ENCODE measurements at regions not wholly inside any gene's neighbourhood (a gene's known extent, or its start where the extent isn't known, plus 50 kb on each side); places are given as distances from the start of the nearest gene placed in this dataset.

DNA sequence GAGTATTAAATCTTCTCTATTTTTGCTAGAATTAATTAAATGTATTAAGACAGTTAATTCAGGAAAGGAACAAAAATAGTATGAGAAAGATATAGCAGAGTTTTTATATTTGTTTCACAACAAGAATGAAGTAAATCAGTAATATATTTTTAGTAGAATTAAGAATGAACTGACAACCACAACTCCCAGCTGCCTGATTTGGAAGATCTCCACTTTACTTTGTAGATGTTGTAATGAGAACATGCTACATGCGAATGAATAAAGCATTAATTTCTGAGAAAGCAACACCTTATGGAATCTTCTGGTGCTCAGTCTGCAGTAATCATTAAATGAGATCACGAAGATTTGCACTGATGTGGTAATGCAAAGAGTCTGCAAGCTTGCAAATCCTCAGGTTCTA is 695.6 kb upstream of the PCDH7 start:
- no peak for TF ChIP-seq CTCF (CRISPR knock-in tag; IDR thresholded peaks at IDR 0.05)
- TF ChIP-seq, protein P1, sequence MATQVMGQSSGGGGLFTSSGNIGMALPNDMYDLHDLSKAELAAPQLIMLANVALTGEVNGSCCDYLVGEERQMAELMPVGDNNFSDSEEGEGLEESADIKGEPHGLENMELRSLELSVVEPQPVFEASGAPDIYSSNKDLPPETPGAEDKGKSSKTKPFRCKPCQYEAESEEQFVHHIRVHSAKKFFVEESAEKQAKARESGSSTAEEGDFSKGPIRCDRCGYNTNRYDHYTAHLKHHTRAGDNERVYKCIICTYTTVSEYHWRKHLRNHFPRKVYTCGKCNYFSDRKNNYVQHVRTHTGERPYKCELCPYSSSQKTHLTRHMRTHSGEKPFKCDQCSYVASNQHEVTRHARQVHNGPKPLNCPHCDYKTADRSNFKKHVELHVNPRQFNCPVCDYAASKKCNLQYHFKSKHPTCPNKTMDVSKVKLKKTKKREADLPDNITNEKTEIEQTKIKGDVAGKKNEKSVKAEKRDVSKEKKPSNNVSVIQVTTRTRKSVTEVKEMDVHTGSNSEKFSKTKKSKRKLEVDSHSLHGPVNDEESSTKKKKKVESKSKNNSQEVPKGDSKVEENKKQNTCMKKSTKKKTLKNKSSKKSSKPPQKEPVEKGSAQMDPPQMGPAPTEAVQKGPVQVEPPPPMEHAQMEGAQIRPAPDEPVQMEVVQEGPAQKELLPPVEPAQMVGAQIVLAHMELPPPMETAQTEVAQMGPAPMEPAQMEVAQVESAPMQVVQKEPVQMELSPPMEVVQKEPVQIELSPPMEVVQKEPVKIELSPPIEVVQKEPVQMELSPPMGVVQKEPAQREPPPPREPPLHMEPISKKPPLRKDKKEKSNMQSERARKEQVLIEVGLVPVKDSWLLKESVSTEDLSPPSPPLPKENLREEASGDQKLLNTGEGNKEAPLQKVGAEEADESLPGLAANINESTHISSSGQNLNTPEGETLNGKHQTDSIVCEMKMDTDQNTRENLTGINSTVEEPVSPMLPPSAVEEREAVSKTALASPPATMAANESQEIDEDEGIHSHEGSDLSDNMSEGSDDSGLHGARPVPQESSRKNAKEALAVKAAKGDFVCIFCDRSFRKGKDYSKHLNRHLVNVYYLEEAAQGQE (IDR thresholded peaks at IDR 0.05; ENCODE audit: borderline replicate concordance in 1 of 2, low read depth in 1 of 2, low read length in 2 of 2), result no peak
- TF ChIP-seq MBNL3 (CRISPR knock-in tag; conservative IDR thresholded peaks at IDR 0.05), result no peak
- TF ChIP-seq, protein P2, sequence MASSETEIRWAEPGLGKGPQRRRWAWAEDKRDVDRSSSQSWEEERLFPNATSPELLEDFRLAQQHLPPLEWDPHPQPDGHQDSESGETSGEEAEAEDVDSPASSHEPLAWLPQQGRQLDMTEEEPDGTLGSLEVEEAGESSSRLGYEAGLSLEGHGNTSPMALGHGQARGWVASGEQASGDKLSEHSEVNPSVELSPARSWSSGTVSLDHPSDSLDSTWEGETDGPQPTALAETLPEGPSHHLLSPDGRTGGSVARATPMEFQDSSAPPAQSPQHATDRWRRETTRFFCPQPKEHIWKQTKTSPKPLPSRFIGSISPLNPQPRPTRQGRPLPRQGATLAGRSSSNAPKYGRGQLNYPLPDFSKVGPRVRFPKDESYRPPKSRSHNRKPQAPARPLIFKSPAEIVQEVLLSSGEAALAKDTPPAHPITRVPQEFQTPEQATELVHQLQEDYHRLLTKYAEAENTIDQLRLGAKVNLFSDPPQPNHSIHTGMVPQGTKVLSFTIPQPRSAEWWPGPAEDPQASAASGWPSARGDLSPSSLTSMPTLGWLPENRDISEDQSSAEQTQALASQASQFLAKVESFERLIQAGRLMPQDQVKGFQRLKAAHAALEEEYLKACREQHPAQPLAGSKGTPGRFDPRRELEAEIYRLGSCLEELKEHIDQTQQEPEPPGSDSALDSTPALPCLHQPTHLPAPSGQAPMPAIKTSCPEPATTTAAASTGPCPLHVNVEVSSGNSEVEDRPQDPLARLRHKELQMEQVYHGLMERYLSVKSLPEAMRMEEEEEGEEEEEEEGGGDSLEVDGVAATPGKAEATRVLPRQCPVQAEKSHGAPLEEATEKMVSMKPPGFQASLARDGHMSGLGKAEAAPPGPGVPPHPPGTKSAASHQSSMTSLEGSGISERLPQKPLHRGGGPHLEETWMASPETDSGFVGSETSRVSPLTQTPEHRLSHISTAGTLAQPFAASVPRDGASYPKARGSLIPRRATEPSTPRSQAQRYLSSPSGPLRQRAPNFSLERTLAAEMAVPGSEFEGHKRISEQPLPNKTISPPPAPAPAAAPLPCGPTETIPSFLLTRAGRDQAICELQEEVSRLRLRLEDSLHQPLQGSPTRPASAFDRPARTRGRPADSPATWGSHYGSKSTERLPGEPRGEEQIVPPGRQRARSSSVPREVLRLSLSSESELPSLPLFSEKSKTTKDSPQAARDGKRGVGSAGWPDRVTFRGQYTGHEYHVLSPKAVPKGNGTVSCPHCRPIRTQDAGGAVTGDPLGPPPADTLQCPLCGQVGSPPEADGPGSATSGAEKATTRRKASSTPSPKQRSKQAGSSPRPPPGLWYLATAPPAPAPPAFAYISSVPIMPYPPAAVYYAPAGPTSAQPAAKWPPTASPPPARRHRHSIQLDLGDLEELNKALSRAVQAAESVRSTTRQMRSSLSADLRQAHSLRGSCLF (CRISPR knock-in tag; IDR thresholded peaks at IDR 0.05; ENCODE audit: borderline replicate concordance), result no peak
- no peak for TF ChIP-seq CHD2 (IDR thresholded peaks at IDR 0.05; ENCODE audit: low read depth, low read length)
- no peak for TF ChIP-seq ZBTB7A (CRISPR knock-in tag; IDR thresholded peaks at IDR 0.05)
- TF ChIP-seq ZFX (CRISPR knock-in tag; IDR thresholded peaks at IDR 0.05; ENCODE audit: low read depth), result no peak
- no peak for TF ChIP-seq ZNF225 (CRISPR knock-in tag; IDR thresholded peaks at IDR 0.05)
- TF ChIP-seq EZH2 (conservative IDR thresholded peaks at IDR 0.05; ENCODE audit: low read depth, low read length), result no peak
